GM18870 (cell line): ENCODE measurements at regions not wholly inside any gene's neighbourhood (a gene's known extent, or its start where the extent isn't known, plus 50 kb on each side); places are given as distances from the start of the nearest gene placed in this dataset.

ENCODE experiments used
- ATAC-seq: cut with Tn5 transposase; IDR thresholded peaks from one replicate; pipeline ENCODE4 v1.9.1; 2021; ENCODE audit warnings: moderate library complexity; ENCODE audit not compliant: unreplicated experiment

GRCh38 chr15:38046257-38047051 lies 112.0 kb downstream of the TMCO5A start:
- no peak for ATAC-seq

GRCh38 chr15:38048001-38048455 lies 113.6 kb downstream of the TMCO5A start:
- peak; percentile 86 for ATAC-seq

GRCh38 chr15:38049891-38050290 lies 115.5 kb downstream of the TMCO5A start:
- no peak for ATAC-seq

- ATAC-seq, result no peak
Measured at GRCh38 chr15:38050529-38051448, 116.3 kb downstream of the TMCO5A start.

DNA sequence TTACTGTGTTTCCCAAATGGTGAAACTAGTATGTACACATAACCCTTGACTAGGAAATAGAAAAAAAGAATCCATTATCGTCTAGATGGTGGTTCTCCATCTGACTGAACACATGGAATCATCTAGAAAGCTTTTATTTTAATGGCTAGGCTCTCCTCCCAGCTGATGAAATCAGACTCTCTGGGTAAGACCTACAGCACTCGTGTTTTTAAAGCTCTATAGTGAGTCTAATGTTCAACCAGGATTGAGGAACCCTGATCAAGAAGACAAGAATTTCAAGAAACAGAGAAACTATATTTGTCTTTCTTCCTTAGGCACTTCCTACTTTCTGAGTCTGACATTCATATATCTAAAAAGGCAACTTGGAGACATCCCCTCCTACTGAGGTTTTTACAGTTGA lies 118.8 kb downstream of the TMCO5A start:
- no peak for ATAC-seq

DNA sequence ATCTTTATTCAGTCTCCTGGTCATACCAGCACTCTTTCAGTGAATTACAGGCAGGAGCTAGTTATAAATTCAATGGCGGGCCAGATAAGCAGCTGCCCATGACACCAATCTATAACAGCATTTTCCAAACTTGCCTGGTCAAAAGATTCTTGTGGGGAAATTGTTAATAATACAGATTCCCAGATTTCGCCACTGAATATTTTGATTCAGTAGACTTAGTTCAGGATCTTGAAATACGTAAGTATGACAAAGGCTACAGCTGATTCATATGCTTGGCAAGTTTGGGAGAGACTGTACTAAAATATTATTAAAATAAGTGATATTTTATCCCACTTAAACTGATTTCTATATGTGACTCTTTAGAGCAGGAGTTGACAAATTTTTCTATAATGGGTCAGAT lies 119.3 kb downstream of the TMCO5A start:
- ATAC-seq, result no peak

- ATAC-seq, result no peak
Measured at GRCh38 chr15:38054488-38054887, 120.0 kb downstream of the TMCO5A start.

- ATAC-seq, result no peak
Measured at GRCh38 chr15:38058596-38059075, 124.2 kb downstream of the TMCO5A start.

GRCh38 chr15:38059665-38060064 lies 125.2 kb downstream of the TMCO5A start:
- ATAC-seq, result no peak

DNA sequence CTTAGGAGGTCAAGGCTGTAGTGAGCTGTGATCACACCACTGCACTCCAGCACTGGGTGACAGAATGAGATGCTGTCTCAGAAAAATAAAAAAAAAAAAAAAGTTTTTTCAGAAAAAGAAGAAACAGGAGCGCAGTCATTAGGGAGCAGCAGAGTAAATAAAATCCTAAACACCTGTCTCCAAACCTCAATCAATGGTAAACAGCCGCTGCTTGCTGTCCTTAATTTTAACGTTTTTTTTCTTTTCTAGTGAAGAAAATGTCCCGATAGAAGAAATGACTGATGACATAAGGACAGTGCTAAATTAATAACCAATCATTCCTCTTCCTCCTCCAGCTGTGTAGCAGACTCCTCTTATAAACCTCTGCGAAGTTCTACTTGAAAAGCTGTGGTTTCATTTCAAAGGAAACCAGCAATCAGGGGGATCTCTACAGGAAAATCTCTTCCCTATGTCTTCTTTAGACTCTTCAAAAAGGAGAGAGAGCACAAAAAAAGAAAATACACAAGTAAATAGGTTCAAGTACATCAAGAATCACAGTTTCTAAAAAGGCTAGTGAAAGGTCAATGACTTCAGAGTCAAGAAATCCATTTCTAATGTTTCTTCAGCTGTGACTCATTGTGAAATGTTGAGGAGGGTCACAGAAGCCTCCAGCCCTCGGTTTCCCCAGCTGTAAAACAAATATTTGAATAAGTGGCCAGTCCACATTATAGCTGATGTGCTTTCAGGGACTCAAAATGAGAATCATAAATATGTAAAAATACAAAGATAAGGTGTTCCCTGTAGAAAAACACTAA lies 127.6 kb downstream of the TMCO5A start:
- ATAC-seq, result no peak

DNA sequence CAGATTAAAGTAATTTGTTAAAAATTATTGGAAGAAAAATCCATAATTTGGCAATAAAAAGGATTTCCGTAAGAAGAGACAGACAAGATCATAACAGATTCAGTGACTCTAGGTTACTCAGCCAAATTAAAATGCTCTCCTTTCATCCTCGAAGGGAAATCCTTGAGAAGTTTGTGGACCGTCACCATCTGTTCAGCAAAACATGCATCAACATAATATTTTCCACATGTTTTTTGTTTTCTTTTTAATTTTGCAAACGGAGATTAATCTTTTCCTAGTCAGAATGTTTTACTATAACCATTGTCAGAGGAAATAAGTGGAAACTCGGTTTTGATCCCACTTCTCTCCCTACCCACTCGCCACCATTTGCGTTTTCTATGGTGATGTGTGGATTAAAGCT lies 128.3 kb downstream of the TMCO5A start:
- ATAC-seq, result no peak

GRCh38 chr15:38065721-38066345 lies 131.4 kb downstream of the TMCO5A start:
- no peak for ATAC-seq

DNA sequence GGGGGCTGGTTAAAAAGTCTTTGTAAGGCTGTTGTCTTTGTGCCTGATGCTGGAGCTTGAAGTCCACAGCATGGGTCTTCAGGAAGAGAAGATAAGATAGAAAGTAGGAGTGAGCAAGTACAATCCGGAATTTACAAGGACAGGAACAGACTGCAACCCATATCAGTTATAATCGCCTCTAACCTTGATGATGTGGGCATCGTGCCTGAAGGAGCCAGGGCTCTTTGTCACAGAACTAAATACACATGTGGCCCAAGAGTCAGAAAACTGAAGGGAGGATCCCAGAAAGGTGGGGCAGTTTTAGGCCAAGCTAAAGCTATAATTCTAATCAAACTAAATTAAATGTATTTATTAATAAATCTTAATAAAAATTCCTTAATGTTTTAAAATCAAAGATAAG lies 132.2 kb downstream of the TMCO5A start:
- ATAC-seq, result no peak

- ATAC-seq, result peak; percentile 88
Measured at GRCh38 chr15:38068626-38069391, 134.4 kb downstream of the TMCO5A start.

- no peak for ATAC-seq
Measured at GRCh38 chr15:38069511-38070011, 135.1 kb downstream of the TMCO5A start.

- no peak for ATAC-seq
Measured at GRCh38 chr15:38070778-38071177, 136.3 kb downstream of the TMCO5A start.

GRCh38 chr15:38071211-38071972 lies 137.0 kb downstream of the TMCO5A start:
- ATAC-seq, result no peak

GRCh38 chr15:38072007-38072347 lies 137.5 kb downstream of the TMCO5A start:
- no peak for ATAC-seq
